ENCODE measurements at regions not wholly inside any gene's neighbourhood (a gene's known extent, or its start where the extent isn't known, plus 50 kb on each side); places are given as distances from the start of the nearest gene placed in this dataset.

DNA sequence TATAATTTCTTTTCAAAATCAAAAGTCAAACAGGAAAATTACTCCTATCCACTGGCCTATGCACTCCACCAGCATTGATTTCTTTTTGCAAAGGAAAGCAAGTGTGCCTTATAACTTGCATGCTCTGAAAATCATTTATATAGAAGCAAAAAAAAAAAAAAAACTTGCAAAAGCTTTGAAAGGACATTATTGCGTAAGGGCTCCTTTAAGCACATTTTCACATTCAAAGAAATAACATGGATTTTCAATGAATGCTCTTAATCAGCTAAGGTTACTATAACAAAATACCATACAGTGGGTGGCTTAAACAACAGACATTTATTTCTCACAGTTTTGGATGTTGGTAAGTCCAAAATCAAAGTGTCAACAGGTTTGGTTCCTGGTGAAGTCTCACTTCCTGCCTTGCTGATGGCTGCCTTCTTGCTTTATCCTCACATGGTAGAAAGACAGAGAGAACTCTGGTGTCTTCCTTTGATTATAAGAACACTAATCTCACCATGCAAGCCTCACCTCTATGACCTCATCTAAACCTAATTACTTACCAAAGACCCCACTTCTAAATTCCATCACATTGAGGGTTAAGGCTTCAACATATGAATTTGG, 755.2 kb upstream of the CDH10 start:
- no peak for TF ChIP-seq CTCF (IDR thresholded peaks at IDR 0.05)
- TF ChIP-seq CHD4 (IDR thresholded peaks at IDR 0.05; ENCODE audit: borderline replicate concordance), result no peak
- no peak for TF ChIP-seq MYC (IDR thresholded peaks at IDR 0.05; ENCODE audit: borderline replicate concordance, low read length)
- TF ChIP-seq CHD2 (IDR thresholded peaks at IDR 0.05; ENCODE audit: low read length, partially characterized antibody), result no peak
- TF ChIP-seq POLR2A (IDR thresholded peaks at IDR 0.05; ENCODE audit: low read length), result no peak
- no peak for TF ChIP-seq USF2 (IDR thresholded peaks at IDR 0.05)
- no peak for TF ChIP-seq SMC3 (IDR thresholded peaks at IDR 0.05)
- TF ChIP-seq, protein P1, sequence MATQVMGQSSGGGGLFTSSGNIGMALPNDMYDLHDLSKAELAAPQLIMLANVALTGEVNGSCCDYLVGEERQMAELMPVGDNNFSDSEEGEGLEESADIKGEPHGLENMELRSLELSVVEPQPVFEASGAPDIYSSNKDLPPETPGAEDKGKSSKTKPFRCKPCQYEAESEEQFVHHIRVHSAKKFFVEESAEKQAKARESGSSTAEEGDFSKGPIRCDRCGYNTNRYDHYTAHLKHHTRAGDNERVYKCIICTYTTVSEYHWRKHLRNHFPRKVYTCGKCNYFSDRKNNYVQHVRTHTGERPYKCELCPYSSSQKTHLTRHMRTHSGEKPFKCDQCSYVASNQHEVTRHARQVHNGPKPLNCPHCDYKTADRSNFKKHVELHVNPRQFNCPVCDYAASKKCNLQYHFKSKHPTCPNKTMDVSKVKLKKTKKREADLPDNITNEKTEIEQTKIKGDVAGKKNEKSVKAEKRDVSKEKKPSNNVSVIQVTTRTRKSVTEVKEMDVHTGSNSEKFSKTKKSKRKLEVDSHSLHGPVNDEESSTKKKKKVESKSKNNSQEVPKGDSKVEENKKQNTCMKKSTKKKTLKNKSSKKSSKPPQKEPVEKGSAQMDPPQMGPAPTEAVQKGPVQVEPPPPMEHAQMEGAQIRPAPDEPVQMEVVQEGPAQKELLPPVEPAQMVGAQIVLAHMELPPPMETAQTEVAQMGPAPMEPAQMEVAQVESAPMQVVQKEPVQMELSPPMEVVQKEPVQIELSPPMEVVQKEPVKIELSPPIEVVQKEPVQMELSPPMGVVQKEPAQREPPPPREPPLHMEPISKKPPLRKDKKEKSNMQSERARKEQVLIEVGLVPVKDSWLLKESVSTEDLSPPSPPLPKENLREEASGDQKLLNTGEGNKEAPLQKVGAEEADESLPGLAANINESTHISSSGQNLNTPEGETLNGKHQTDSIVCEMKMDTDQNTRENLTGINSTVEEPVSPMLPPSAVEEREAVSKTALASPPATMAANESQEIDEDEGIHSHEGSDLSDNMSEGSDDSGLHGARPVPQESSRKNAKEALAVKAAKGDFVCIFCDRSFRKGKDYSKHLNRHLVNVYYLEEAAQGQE (IDR thresholded peaks at IDR 0.05), result no peak
- TF ChIP-seq EP300 (IDR thresholded peaks at IDR 0.05), result no peak
